GM18870 (cell line): ENCODE measurements at regions not wholly inside any gene's neighbourhood (a gene's known extent, or its start where the extent isn't known, plus 50 kb on each side); places are given as distances from the start of the nearest gene placed in this dataset.
"Not testable (repeated sequence)": the region's sequence is repeated elsewhere in the genome, so short reads cannot be mapped to it uniquely, and the experiment has no call there.

Source experiments
- ATAC-seq: cut with Tn5 transposase; IDR thresholded peaks from one replicate; pipeline ENCODE4 v1.9.1; 2021; ENCODE audit warnings: moderate library complexity; ENCODE audit not compliant: unreplicated experiment

- ATAC-seq: no peak
Observed at GRCh38 chrX:94329182-94329581, 655.2 kb downstream of the FAM133A start.

GRCh38 chrX:94341730-94342129 lies 667.7 kb downstream of the FAM133A start:
- ATAC-seq: not testable (repeated sequence)

GRCh38 chrX:94361241-94361640 lies 687.2 kb downstream of the FAM133A start:
- ATAC-seq: peak; percentile 55

GRCh38 chrX:94365736-94366135 lies 691.7 kb downstream of the FAM133A start:
- no peak for ATAC-seq

DNA sequence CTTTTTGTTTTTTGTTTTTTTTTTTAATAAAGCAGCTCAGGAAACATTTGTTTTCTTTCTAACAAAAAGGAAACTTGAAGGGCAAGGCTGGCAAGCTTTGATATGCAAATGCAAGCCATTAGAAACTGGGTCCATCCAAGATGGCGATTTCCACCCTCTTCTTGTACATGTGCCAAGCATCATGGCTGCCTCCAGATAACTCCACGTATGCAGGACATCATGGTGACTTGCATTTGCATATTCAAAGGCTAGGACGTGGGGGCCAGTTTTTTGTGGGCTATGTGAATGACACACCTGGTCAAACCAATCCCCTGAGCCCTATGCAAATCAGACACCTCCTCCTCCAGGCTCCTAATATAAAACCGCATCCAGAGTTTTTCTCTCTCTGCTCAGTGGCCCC lies 692.6 kb downstream of the FAM133A start:
- ATAC-seq: no peak

DNA sequence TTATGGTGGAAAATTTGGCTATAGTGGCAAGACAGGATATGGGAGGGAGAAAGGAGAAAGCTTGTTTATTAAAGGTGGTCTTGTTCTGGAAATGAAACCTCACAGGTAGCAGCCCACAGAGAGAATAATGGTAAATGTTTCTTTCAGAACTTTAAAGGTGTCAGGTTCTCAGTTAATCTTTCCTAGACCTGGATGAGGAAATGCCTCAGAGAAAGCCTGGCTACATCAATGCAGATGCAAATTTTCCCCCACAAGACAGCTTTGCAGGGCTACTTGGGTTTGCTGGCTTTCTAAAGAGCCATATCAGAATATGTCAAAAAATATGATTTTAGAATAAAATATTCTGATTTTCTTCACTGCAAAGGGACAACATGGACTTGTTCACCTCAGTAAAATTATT lies 715.0 kb downstream of the FAM133A start:
- ATAC-seq: no peak

DNA sequence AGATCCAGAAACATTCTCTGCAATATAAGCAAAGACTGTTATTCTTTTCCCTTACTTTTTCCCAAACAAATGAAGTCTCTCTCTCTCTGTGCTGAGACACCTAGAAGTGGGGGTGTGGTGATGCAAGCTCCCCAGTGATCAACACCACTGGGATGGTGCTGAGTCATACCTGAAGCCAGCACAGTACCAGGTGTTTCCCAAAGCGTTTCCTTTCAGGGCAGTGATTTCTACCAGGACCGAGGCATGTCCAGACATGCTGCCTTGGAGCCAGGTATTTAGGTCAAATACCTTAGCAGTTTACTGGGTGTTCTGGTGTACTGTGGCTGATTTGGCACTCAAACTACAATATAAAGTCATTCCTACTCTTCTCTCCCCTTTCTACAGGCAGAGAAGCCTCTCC lies 726.5 kb downstream of the FAM133A start:
- peak; percentile 97 for ATAC-seq

- ATAC-seq: no peak
Observed at GRCh38 chrX:94401426-94401825, 727.4 kb downstream of the FAM133A start.

DNA sequence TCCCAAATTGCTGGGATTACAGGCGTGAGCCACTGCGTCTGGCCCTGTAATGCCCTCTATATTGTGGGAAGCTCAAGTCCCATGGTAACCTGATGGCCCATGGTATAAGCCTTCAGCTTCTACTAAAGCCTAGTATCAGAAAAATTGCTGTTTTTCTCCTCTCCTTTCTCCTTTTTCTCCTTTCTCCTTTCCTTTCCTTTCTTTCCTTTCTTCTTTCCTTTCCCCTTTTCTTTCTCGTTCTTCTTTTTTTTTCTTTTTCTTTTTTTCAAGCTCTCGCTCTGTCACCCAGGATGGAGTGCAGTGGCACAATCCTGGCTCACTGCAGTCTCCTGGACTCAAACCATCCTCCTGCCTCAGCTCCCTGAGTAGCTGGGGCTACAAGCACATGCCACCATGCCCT lies 740.7 kb downstream of the FAM133A start:
- no peak for ATAC-seq

DNA sequence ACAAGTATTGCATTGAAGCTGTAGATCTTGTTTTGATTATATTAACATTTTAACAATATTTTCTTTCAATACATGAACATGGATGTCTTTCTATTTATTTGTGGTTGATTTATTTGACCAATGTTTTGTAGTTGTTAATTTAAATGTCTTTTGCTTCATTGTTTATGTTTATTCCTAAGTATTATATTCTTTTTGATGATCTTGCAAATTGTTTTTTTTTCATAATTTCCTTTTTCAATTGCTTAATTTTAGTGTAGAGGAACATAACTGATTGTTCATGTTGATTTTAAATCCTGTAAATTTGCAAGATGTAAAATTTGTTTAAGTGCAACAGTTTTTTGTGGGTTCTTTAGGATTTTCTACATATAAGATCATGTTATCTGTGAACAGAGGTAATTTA lies 744.1 kb downstream of the FAM133A start:
- no peak for ATAC-seq

DNA sequence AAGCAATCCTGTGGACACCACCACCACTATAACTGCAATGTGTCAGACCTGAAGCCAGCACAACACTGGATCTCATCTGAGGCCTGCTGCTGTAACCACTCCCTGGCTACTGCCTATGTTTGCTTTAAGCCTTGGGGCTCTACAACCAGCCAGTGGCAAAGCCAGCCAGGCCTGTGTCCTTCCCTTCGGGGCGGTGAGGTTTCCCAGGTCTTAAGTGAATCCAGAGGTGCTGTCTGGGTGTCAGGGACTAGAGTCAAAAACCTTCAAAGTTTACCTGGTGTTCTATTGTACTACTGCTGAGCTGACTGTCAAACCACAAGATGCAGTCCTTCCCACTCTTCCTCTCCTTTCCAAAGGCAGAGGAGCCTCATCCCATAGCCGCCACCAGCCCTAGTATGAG lies 750.5 kb downstream of the FAM133A start:
- no peak for ATAC-seq

DNA sequence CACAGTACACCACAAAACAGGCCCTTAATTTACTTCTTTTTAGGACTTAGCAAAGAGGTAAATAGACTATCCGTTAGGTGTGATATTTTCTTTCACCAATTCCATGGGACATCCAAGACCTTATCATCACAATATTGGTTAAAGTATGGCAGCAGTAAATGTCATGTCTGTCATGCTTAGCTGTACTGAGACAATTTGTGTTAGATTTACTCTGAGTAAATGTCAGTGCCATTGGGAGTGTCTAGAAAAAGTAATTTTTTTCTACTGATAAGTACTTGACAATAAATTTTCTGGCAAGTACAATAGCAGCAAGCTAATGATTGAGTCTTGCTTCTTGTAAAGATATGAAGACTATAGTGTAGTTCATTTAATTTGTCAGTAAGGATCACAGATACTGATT lies 756.1 kb downstream of the FAM133A start:
- no peak for ATAC-seq

DNA sequence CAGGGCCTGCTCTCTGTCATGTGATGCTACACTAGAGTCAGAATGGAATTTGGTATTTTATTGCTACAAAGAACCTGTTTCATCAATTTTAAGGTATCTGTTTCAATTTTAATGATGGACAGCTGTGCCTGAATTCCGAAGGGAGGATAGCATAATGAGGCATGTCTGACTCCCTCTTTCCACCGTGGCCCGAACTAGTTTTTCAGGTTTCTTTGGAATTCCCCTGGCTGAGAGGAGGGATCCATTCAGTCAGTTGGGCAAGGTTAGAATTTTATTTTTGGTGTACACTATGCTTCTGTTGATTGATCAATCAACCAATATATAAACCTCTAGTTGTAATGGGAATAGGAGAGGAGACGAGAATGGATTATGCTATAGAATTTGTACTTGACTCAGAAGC lies 761.8 kb downstream of the FAM133A start:
- no peak for ATAC-seq

GRCh38 chrX:94454159-94454558 lies 780.2 kb downstream of the FAM133A start:
- no peak for ATAC-seq

GRCh38 chrX:94454606-94455005 lies 780.6 kb downstream of the FAM133A start:
- ATAC-seq: no peak

DNA sequence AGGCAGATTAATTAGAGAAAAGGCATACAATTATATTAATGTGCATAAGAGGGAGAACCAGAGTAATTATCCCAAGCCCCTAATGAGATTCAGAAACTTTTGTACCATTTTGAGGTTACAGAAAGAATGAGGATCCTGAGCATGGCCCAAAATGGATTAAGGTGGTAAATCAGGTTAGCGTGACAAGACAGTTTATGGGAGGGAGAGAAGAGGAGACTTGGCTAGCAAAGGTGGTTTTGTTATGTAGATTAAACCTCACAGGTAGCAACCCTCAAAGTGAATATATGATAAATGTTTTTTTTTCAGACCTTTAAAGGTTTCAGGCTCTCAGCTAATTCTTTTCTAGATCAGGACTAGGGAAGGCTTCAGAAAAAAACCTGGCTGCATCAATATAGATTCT lies 781.8 kb downstream of the FAM133A start:
- ATAC-seq: no peak

- ATAC-seq: no peak
Observed at GRCh38 chrX:94492541-94492940, 818.5 kb downstream of the FAM133A start.

DNA sequence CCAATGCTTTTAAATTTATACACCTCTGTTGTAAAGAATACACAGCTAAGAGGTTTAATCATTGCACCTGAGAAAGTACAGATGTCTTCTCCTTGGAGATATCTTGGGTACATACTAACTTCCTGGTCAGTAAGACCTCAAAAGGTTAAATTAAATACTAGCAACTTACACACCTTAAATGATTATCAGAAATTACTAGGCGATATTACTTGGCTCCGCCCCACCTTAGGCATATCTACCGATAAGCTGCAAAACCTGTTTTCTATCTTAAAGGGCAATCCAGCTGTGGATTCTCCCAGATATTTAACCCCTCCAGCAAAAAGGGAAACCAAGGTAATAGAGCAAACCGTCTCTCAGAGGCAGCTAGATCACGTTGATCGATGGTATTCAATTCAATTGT lies 819.4 kb downstream of the FAM133A start:
- no peak for ATAC-seq

- no peak for ATAC-seq
Observed at GRCh38 chrX:94511564-94511963, 837.6 kb downstream of the FAM133A start.

DNA sequence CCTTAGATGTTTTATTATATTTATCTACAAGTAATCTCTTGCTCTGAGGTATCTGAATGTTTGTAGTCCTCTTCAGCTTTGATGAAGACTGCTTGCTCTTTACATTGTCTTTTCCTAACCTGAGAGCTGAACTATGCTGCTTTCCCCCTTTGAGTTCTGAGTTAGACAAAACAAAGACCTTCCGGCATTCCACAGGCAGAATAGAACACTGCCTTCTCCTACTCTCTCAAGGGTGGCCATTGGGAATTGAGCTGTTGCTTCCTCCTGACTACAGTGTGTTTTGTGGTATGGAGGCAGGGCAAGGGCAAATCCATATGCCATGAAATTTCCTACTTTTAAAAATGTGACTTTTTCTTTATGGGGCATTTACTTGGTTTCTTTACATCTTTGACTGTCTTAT lies 841.0 kb downstream of the FAM133A start:
- no peak for ATAC-seq

- ATAC-seq: no peak
Observed at GRCh38 chrX:94524867-94525266, 850.9 kb downstream of the FAM133A start.

DNA sequence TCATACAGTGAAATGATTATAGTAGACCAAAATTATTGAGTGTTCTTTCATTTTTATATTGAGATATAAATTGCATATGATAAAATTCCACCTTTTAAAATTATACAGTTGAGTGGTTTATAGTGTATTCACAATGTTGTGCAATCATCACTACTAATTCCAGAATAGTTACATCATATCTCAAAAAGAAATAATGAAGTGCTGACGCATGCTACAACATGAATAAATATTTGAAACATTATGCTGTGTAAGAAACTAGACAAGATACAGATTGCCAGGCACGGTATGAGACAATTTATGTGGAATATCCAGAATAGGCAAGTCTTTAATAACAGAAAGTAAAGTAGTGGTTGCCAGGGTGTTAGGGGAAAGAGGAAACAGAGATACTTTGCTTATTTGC lies 871.7 kb downstream of the FAM133A start:
- no peak for ATAC-seq

DNA sequence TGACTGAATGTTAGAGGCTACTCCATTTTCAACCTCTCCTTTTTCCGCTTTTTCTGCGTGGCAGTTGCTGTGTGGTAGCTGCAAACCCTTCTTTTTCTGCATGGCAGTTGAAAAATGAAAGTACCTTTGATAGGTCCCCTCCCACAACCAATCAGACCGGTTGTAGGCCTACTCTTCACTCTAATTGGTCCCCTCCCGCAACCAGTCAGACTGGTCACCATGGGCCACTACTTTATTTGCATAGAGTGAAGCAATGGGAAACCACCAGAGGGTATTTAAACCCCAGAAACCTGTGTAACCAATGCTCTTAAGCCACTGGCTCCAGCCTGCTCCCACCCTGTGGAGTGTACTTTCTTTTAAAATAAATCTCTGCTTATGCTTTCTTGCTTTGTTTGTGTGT lies 877.8 kb downstream of the FAM133A start:
- no peak for ATAC-seq

GRCh38 chrX:94560930-94561329 lies 886.9 kb downstream of the FAM133A start:
- ATAC-seq: no peak
